ENCODE measurements at regions not wholly inside any gene's neighbourhood (a gene's known extent, or its start where the extent isn't known, plus 50 kb on each side); places are given as distances from the start of the nearest gene placed in this dataset.

- Histone ChIP-seq H3K4me1 (no peaks in the 10 kb centered on the region), H3K36me3 (no peaks in the 10 kb centered on the region), H3K27me3 (no peaks in the 10 kb centered on the region), H3K9me3 (no peaks in the 10 kb centered on the region), H3K4me3 (no peak overlapping the region), H3K27ac (no peak overlapping the region)
- DNase-seq, result no peak
- TF ChIP-seq EP300 (IDR thresholded peaks at IDR 0.05), result no peak
- no peak for TF ChIP-seq POLR2A (IDR thresholded peaks at IDR 0.05)
- TF ChIP-seq POLR2AphosphoS5 (IDR thresholded peaks at IDR 0.05), result no peak
- TF ChIP-seq CTCF (IDR thresholded peaks at IDR 0.05), result no peak
- intact Hi-C loops (cut with DNase I; ENCODE audit: low total_unique reads), result no loop called here
- WGBS, 5 donors, result 67 to 83% (median 76%) methylated on average over 2 of the region's 2 CpGs
Measured at GRCh38 chr20:60700728-60701127, 551.3 kb upstream of the CDH4 start.

GRCh38 chr20:60704147-60704546 is 547.9 kb upstream of the CDH4 start:
- WGBS, 5 donors, result 80 to 87% (median 82%) methylated on average over 2 of the region's 2 CpGs
- no peak for DNase-seq
- no peaks in the 10 kb centered on the region for H3K9me3 ChIP-seq
- intact Hi-C loops (cut with DNase I; ENCODE audit: low total_unique reads), result no loop called here
- H3K27ac ChIP-seq, result no peak overlapping the region
- no peaks in the 10 kb centered on the region for H3K36me3 ChIP-seq
- no peaks in the 10 kb centered on the region for H3K4me1 ChIP-seq
- H3K27me3 ChIP-seq, result peaks cover 0 to 5% (median 0%) of the 10 kb centered on the region in 3 donors
- no peak for TF ChIP-seq POLR2A (IDR thresholded peaks at IDR 0.05)
- no peak for TF ChIP-seq POLR2AphosphoS5 (IDR thresholded peaks at IDR 0.05)
- TF ChIP-seq EP300 (IDR thresholded peaks at IDR 0.05), result no peak
- no peak overlapping the region for H3K4me3 ChIP-seq

GRCh38 chr20:60713396-60713795 is 538.7 kb upstream of the CDH4 start:
- Histone ChIP-seq H3K4me3 (no peak overlapping the region), H3K4me1 (no peaks in the 10 kb centered on the region), H3K27ac (no peak overlapping the region), H3K9me3 (no peaks in the 10 kb centered on the region), H3K36me3 (no peaks in the 10 kb centered on the region), H3K27me3 (peaks cover 0 to 14% (median 0%) of the 10 kb centered on the region in 3 donors)
- 72 to 86% (median 80%) methylated on average over 2 of the region's 2 CpGs for WGBS, 5 donors
- TF ChIP-seq POLR2A (IDR thresholded peaks at IDR 0.05), result no peak
- intact Hi-C loops (cut with DNase I; ENCODE audit: low total_unique reads), result no loop called here
- DNase-seq, result no peak

- WGBS, 5 donors, result 72 to 79% (median 75%) methylated on average over 9 of the region's 9 CpGs
- Histone ChIP-seq H3K36me3 (no peaks in the 10 kb centered on the region), H3K9me3 (no peaks in the 10 kb centered on the region), H3K4me1 (no peaks in the 10 kb centered on the region), H3K4me3 (no peak overlapping the region), H3K27me3 (peaks cover 0 to 15% (median 0%) of the 10 kb centered on the region in 3 donors), H3K27ac (no peak overlapping the region)
- no peak for DNase-seq
- intact Hi-C loops (cut with DNase I; ENCODE audit: low total_unique reads), result no loop called here
- TF ChIP-seq EP300 (IDR thresholded peaks at IDR 0.05), result no peak
- no peak for TF ChIP-seq CTCF (IDR thresholded peaks at IDR 0.05)
- no peak for TF ChIP-seq POLR2A (IDR thresholded peaks at IDR 0.05)
- no peak for TF ChIP-seq POLR2AphosphoS5 (IDR thresholded peaks at IDR 0.05)
Measured at GRCh38 chr20:60715172-60715571, 536.9 kb upstream of the CDH4 start.

GRCh38 chr20:60718743-60719480 is 533.1 kb upstream of the CDH4 start:
- no peak overlapping the region for H3K4me3 ChIP-seq
- H3K27ac ChIP-seq, result no peak overlapping the region
- H3K27me3 ChIP-seq, result peaks cover 0 to 28% (median 0%) of the 10 kb centered on the region in 3 donors
- DNase-seq, result no peak
- H3K4me1 ChIP-seq, result no peaks in the 10 kb centered on the region
- H3K9me3 ChIP-seq, result no peaks in the 10 kb centered on the region
- H3K36me3 ChIP-seq, result no peaks in the 10 kb centered on the region
- intact Hi-C loops (cut with DNase I; ENCODE audit: low total_unique reads), result no loop called here
- 32 to 45% (median 39%) methylated on average over 11 of the region's 11 CpGs for WGBS, 5 donors
- TF ChIP-seq CTCF (IDR thresholded peaks at IDR 0.05) (no peak), EP300 (IDR thresholded peaks at IDR 0.05) (no peak), POLR2AphosphoS5 (IDR thresholded peaks at IDR 0.05) (no peak), POLR2A (IDR thresholded peaks at IDR 0.05) (no peak)

All from stomach (tissue), 8 donors.